HFF-Myc (cell line): ENCODE measurements at regions not wholly inside any gene's neighbourhood (a gene's known extent, or its start where the extent isn't known, plus 50 kb on each side); places are given as distances from the start of the nearest gene placed in this dataset.

ENCODE experiments used
- DNase-seq: peaks from one replicate; pipeline ENCODE4 v3.0.0-alpha.2; 2011; ENCODE audit warnings: low read depth; ENCODE audit errors: extremely low read depth
- H3K4me3 ChIP-seq: replicated peaks from 2 replicates; pipeline ENCODE4 v1.5.1; 2011; ENCODE audit warnings: low read depth, mild to moderate bottlenecking, control low read depth, low read length
- CTCF ChIP-seq: IDR thresholded peaks from 2 replicates; pipeline ENCODE4 v1.5.1; 2012; ENCODE audit warnings: mild to moderate bottlenecking, low read depth, low read length, control low read depth; ENCODE audit errors: missing control alignments

DNA sequence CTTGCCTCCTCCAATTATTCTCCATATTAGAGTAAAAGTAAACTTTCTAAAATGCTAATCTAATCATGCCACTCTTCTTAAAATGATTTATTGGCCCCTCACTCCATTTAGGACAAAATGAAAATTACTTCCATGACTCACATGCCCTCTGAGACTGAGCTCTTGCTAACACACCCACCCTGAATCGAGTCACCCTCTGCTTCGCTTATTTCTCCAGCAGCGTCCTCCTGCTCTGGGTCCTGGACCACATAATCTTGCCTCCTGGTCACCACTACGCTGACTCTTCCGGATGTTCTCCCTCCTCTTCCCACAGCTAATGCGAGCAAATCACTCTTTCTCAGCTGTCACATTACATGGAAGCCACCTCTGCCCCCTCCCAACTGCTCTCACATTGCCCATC lies 384.0 kb upstream of the FZD8 start:
- no peak for DNase-seq
- H3K4me3 ChIP-seq, result no peak overlapping the region
- no peak for TF ChIP-seq CTCF

GRCh38 chr10:36023939-36024338 lies 381.8 kb upstream of the FZD8 start:
- TF ChIP-seq CTCF, result no peak
- no peak for DNase-seq
- no peak overlapping the region for H3K4me3 ChIP-seq

- TF ChIP-seq CTCF, result no peak
Observed at GRCh38 chr10:36021096-36021495, 379.0 kb upstream of the FZD8 start.

DNA sequence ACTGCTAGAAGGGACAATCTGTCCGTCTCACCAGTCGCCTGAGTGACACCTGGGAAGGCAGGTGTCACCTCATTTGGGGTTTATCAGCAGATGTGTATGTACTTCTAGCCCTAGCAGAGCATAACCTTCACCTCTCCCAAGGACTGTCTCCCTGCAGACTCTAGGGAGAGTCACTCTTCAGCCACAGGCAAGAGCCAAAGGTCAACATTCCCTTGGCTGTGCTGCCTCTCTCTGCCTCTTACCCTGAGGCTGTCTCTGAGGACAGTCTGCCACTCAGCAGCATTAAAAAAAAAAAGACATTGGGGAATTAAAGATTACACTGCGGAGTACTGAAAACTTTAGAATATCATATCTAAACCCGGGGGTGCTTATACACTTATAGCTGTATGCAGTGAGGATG lies 377.7 kb upstream of the FZD8 start:
- no peak for TF ChIP-seq CTCF
- H3K4me3 ChIP-seq, result no peak overlapping the region
- DNase-seq, result no peak

More at GRCh38 chr10:36021096-36021495, 379.0 kb upstream of the FZD8 start:
- no peak for DNase-seq
- H3K4me3 ChIP-seq, result no peak overlapping the region

- DNase-seq, result no peak
- no peak overlapping the region for H3K4me3 ChIP-seq
- TF ChIP-seq CTCF, result no peak
Observed at GRCh38 chr10:36018996-36019395, 376.9 kb upstream of the FZD8 start.

- DNase-seq, result no peak
- no peak for TF ChIP-seq CTCF
- no peak overlapping the region for H3K4me3 ChIP-seq
Observed at GRCh38 chr10:36017137-36017536, 375.0 kb upstream of the FZD8 start.

DNA sequence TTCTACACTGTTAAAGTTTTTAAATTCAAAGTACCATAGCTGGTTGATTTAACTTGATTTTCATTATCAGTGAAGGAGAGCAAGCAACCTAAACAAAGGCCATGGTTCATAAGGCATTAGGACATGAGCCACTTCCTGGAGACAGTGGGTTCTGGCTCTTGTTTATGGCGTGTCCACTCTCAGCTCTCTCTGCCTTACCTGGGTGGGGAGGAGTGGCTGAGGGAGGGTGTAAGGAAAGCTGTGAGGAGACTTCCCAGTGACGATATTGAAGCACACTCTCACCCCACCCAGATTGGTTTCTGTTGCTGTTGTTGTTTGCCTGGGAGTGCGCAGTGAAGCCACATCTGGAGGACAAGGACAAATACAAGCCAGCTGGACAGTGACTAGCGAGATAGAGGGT lies 365.3 kb upstream of the FZD8 start:
- H3K4me3 ChIP-seq, result no peak overlapping the region
- TF ChIP-seq CTCF, result no peak
- no peak for DNase-seq
